ENCODE measurements at regions not wholly inside any gene's neighbourhood (a gene's known extent, or its start where the extent isn't known, plus 50 kb on each side); places are given as distances from the start of the nearest gene placed in this dataset.
"Not testable (repeated sequence)": the region's sequence is repeated elsewhere in the genome, so short reads cannot be mapped to it uniquely, and the experiment has no call there.

DNA sequence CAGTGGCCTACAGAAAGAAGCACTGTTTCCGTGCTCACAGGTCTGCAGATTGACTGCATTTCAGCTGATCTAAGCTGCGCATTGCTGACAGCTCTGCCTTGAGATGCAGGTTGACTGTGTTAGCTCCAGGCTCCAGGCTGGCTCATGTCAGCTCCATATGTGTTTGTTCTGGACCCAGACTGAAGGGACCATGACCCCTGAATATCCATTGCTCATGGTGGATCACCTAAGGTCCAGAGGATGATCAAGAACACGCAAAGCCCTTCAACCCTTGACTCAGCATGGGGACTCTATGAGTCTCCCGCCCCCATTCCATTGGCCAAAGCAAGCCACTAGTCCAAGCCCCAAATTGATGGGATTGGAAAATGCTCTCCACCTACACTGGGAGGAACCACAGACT lies 239.3 kb upstream of the C16orf82 start:
- TF ChIP-seq, protein P1, sequence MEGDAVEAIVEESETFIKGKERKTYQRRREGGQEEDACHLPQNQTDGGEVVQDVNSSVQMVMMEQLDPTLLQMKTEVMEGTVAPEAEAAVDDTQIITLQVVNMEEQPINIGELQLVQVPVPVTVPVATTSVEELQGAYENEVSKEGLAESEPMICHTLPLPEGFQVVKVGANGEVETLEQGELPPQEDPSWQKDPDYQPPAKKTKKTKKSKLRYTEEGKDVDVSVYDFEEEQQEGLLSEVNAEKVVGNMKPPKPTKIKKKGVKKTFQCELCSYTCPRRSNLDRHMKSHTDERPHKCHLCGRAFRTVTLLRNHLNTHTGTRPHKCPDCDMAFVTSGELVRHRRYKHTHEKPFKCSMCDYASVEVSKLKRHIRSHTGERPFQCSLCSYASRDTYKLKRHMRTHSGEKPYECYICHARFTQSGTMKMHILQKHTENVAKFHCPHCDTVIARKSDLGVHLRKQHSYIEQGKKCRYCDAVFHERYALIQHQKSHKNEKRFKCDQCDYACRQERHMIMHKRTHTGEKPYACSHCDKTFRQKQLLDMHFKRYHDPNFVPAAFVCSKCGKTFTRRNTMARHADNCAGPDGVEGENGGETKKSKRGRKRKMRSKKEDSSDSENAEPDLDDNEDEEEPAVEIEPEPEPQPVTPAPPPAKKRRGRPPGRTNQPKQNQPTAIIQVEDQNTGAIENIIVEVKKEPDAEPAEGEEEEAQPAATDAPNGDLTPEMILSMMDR (IDR thresholded peaks at IDR 0.05; ENCODE audit: low read depth, low read length, missing control alignments): no peak
- H3K4me3 ChIP-seq (ENCODE audit: low read depth, low read length): no peak overlapping the region
- DNase-seq (ENCODE audit: low read depth): no peak

GRCh38 chr16:26830428-26831127 lies 236.1 kb upstream of the C16orf82 start:
- DNase-seq (ENCODE audit: low read depth): no peak
- H3K4me3 ChIP-seq (ENCODE audit: low read depth, low read length): no peak overlapping the region
- TF ChIP-seq, protein P1 (IDR thresholded peaks at IDR 0.05; ENCODE audit: low read depth, low read length, missing control alignments): no peak

DNA sequence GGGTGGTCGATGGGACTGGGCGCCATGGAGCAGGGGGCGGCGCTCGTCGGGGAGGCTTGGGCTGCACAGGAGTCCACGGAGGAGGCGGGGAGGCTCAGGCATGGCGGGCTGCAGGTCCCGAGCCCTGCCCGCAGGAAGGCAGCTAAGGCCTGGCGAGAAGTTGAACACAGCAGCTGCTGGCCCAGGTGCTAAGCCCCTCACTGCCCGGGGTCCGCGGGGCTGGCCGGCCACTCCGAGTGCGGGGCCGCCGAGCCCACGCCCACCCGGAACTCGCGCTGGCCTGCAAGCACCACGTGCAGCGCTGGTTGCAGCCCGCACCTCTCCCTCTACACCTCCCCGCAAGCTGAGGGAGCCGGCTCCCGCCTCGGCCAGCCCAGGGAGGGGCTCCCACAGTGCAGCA lies 230.6 kb upstream of the C16orf82 start:
- H3K4me3 ChIP-seq (ENCODE audit: low read depth, low read length); DNase-seq (ENCODE audit: low read depth): not testable (repeated sequence)

DNA sequence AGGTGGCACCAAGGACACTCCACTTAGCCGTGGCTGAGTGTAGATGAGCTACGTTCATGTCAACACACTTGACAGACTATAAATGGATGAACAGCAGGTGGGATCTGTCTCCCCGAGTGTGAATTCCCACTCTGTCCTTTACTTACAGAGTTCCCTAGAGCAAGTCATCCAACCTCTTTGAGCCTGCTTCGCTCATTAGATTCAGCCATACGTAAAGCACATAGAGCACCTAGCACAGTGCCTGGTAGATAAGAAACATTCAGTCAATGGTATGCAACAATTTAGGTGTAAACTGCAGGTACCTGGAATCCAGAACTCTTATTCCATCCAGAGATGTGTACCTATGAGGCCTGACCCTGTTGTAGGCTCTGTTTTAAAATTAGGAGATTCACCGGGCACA lies 227.8 kb upstream of the C16orf82 start:
- TF ChIP-seq, protein P1 (IDR thresholded peaks at IDR 0.05; ENCODE audit: low read depth, low read length, missing control alignments): no peak
- H3K4me3 ChIP-seq (ENCODE audit: low read depth, low read length): no peak overlapping the region
- no peak for DNase-seq (ENCODE audit: low read depth)

DNA sequence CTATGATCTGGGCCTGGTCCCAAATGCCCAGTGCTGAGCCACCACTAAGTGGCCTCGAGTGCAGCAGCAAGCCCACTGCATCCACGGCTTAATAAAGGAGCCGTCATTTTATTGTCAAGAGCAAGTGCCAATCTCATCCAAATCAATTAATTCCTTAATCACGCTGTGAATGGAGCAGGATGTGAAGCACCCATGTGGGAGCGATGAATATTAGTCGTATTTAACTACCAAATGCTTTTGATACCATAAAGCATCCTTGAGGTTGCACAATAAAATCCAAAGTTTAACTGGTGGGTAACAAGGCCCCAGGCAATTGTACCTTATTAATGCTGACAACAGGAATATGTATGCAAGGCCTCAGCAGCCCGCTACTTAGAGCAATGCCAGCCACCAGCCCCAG lies 226.0 kb upstream of the C16orf82 start:
- DNase-seq (ENCODE audit: low read depth): no peak
- H3K4me3 ChIP-seq (ENCODE audit: low read depth, low read length): no peak overlapping the region
- TF ChIP-seq, protein P1 (IDR thresholded peaks at IDR 0.05; ENCODE audit: low read depth, low read length, missing control alignments): no peak

DNA sequence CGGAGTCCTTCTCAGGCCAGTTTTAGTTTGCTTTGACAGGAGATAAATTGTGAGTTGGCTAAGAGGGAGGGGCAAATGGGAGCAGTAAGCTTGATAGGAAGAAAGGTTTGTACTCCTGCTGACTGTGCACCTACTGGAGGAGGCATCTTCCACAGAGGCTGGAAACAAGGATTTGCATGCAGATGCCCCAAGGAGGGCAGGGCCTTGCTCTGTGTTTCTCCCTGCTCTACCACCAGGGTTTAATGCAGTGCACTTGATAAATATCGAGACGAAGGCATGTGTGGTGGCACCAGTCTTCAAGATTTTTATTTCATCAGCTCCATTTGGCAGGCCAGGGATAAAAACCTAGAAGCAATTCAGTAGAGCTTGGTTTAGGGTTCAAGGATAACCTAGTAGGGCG lies 210.5 kb upstream of the C16orf82 start:
- no peak overlapping the region for H3K4me3 ChIP-seq (ENCODE audit: low read depth, low read length)
- TF ChIP-seq, protein P1 (IDR thresholded peaks at IDR 0.05; ENCODE audit: low read depth, low read length, missing control alignments): no peak
- no peak for DNase-seq (ENCODE audit: low read depth)

DNA sequence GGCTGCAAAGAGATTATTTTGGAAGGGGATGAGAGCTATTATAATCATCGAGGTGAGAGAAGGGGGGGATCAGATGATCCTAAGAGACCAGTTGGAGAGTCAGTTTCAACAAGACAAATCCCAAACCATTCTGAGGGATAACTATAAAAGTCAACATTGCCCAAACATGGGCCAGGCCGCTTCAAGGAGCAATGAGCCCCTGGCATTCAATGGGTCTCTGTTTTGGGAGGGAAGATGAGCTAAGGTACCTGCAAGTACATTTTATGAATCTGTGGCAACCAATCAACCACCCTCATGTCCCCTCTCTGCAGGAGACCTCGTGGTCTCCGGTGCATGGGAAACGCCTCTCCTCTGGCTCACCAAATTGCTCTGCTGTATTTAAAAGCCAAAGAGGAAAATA lies 209.9 kb upstream of the C16orf82 start:
- no peak overlapping the region for H3K4me3 ChIP-seq (ENCODE audit: low read depth, low read length)
- no peak for DNase-seq (ENCODE audit: low read depth)
- TF ChIP-seq, protein P1 (IDR thresholded peaks at IDR 0.05; ENCODE audit: low read depth, low read length, missing control alignments): no peak

Data from GM12864 (cell line).